Psoas muscle (tissue), 7 donors: ENCODE measurements at regions not wholly inside any gene's neighbourhood (a gene's known extent, or its start where the extent isn't known, plus 50 kb on each side); places are given as distances from the start of the nearest gene placed in this dataset.

Source experiments
- ATAC-seq, 4 donors: fragments of 200-7000 bp; cut with Tn5 transposase; one replicate each; pipeline ENCODE4 v1.9.1; 2020; ENCODE audit warnings: moderate library complexity in 3 of 4, mild to moderate bottlenecking in 2 of 4
- DNase-seq, 2 donors: peaks; one replicate each; pipeline ENCODE4 v3.0.0-alpha.2; 2020
- H3K27ac ChIP-seq: fragments of 200-600 bp; one replicate; pipeline ENCODE4 v1.8.0; 2022
- H3K27me3 ChIP-seq, 3 donors: fragments of 200-600 bp in 1 of 3; one replicate each; pipeline versions ENCODE4 v1.6.1 to v1.8.0; 2013 to 2022; ENCODE audit warnings: low read length in 2 of 3, mild to moderate bottlenecking in 2 of 3, moderate library complexity in 1 of 3; ENCODE audit not compliant: insufficient read depth in 3 of 3
- H3K36me3 ChIP-seq, 2 donors: fragments of 200-600 bp in 1 of 2; one replicate each; pipeline versions ENCODE4 v1.6.1 to v1.8.0; 2013 to 2022; ENCODE audit warnings: low read depth in 1 of 2, mild to moderate bottlenecking in 1 of 2, moderate library complexity in 1 of 2; ENCODE audit not compliant: insufficient read depth in 1 of 2
- H3K4me1 ChIP-seq: fragments of 200-600 bp; one replicate; pipeline ENCODE4 v1.8.0; 2022
- H3K4me3 ChIP-seq: fragments of 200-600 bp; one replicate; pipeline ENCODE4 v1.8.0; 2022; ENCODE audit warnings: mild to moderate bottlenecking
- H3K9me3 ChIP-seq: fragments of 200-600 bp; one replicate; pipeline ENCODE4 v1.8.0; 2022
- WGBS, 3 donors: extraction: QIAGEN DNeasy Blood & Tissue Kit; methylation state at CpG; one replicate each; pipeline versions ENCODE4 v1.1.6 to v1.1.7; 2013; 5-methylcytosine and 5-hydroxymethylcytosine counted together
- intact Hi-C, 2 donors: fragments of 100-400 bp; cut with DNase I; formaldehyde crosslinking; loops; one replicate each; pipeline versions ENCODE4 v1.11.0 to v1.14.2; 2022
- TF ChIP-seq, protein P1 (sequence below): fragments of 200-600 bp; IDR thresholded peaks from one replicate; pipeline ENCODE4 v1.8.0; 2022; ENCODE audit warnings: antibody characterized with exemption
- donor health status: healthy with polysubstance abuse.
- donor health status: DM: no; HTN: no; CAD: no; lungs with moderate emphysema.
- donor health status: Bipolar disorder and iron deficiency.
- donor health status: healthy.
- donor health status: DM: yes; HTN: yes; CAD: no.
- donor health status: DM: no; HTN: no; CAD: no.
- donor health status: DM: yes; HTN: yes; CAD: no.

DNA sequence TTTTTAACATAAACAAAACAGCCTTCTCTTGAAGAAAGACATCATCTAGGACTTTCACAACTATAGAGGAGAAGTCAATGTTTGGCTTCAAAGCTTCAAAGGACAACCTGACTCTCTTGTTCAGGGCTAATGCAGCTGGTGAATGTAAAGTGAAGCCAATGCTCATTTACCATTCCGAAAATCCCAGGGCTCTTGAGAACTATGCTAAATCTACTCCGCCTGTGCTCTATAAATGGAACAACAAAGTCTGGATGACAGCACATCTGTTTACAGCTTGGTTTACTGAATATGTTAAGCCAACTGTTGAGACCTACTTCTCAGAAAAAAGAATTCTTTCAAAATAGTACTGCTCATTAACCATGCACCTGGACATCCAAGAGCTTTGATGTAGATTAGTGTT, 259.8 kb upstream of the NR5A2 start:
- 73 to 75% (median 74%) methylated on average over 2 of the region's 2 CpGs for WGBS, 3 donors
- H3K27me3 ChIP-seq = no peaks in the 10 kb centered on the region
- no peaks in the 10 kb centered on the region for H3K36me3 ChIP-seq
- H3K9me3 ChIP-seq = peaks cover 13% of the 10 kb centered on the region
- ATAC-seq (no peak), DNase-seq (no peak)
- TF ChIP-seq, protein P1, sequence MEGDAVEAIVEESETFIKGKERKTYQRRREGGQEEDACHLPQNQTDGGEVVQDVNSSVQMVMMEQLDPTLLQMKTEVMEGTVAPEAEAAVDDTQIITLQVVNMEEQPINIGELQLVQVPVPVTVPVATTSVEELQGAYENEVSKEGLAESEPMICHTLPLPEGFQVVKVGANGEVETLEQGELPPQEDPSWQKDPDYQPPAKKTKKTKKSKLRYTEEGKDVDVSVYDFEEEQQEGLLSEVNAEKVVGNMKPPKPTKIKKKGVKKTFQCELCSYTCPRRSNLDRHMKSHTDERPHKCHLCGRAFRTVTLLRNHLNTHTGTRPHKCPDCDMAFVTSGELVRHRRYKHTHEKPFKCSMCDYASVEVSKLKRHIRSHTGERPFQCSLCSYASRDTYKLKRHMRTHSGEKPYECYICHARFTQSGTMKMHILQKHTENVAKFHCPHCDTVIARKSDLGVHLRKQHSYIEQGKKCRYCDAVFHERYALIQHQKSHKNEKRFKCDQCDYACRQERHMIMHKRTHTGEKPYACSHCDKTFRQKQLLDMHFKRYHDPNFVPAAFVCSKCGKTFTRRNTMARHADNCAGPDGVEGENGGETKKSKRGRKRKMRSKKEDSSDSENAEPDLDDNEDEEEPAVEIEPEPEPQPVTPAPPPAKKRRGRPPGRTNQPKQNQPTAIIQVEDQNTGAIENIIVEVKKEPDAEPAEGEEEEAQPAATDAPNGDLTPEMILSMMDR = no peak
- H3K4me3 ChIP-seq = no peak overlapping the region
- H3K27ac ChIP-seq = no peak overlapping the region
- H3K4me1 ChIP-seq = no peaks in the 10 kb centered on the region
- intact Hi-C loops = no loop called here

- H3K27ac ChIP-seq = no peak overlapping the region
- DNase-seq (no peak), ATAC-seq (no peak)
- 34 to 47% (median 42%) methylated on average over 1 of the region's 1 CpG for WGBS, 3 donors
- H3K36me3 ChIP-seq = no peaks in the 10 kb centered on the region
- no peaks in the 10 kb centered on the region for H3K27me3 ChIP-seq
- intact Hi-C loops = no loop called here
- TF ChIP-seq, protein P1 = no peak
- H3K4me1 ChIP-seq = no peaks in the 10 kb centered on the region
- H3K9me3 ChIP-seq = no peaks in the 10 kb centered on the region
- H3K4me3 ChIP-seq = no peak overlapping the region
Observed at GRCh38 chr1:199774433-199775089, 252.9 kb upstream of the NR5A2 start.

- H3K4me3 ChIP-seq = no peak overlapping the region
- no peaks in the 10 kb centered on the region for H3K4me1 ChIP-seq
- TF ChIP-seq, protein P1 = no peak
- no peaks in the 10 kb centered on the region for H3K9me3 ChIP-seq
- ATAC-seq = no peak
- no peak for DNase-seq
- H3K36me3 ChIP-seq = no peaks in the 10 kb centered on the region
- intact Hi-C loops = no loop called here
- WGBS, 3 donors = 90 to 98% (median 94%) methylated on average over 1 of the region's 1 CpG
- H3K27ac ChIP-seq = no peak overlapping the region
- H3K27me3 ChIP-seq = no peaks in the 10 kb centered on the region
Observed at GRCh38 chr1:199776768-199777497, 250.6 kb upstream of the NR5A2 start.

GRCh38 chr1:199778324-199778955, 249.1 kb upstream of the NR5A2 start:
- no peak overlapping the region for H3K27ac ChIP-seq
- no peaks in the 10 kb centered on the region for H3K27me3 ChIP-seq
- ATAC-seq (no peak), DNase-seq (no peak)
- intact Hi-C loops = no loop called here
- no peak overlapping the region for H3K4me3 ChIP-seq
- H3K4me1 ChIP-seq = no peaks in the 10 kb centered on the region
- TF ChIP-seq, protein P1 = no peak
- H3K9me3 ChIP-seq = no peaks in the 10 kb centered on the region
- H3K36me3 ChIP-seq = no peaks in the 10 kb centered on the region
- 52 to 53% (median 52%) methylated on average over 3 of the region's 3 CpGs for WGBS, 3 donors
